SH-SY5Y (cell line): ENCODE measurements at regions not wholly inside any gene's neighbourhood (a gene's known extent, or its start where the extent isn't known, plus 50 kb on each side); places are given as distances from the start of the nearest gene placed in this dataset.

ENCODE experiments used
- GATA2 ChIP-seq: IDR thresholded peaks from 2 replicates; pipeline ENCODE4 v1.6.1; 2011; ENCODE audit warnings: mild to moderate bottlenecking, low read depth, low read length
- GATA3 ChIP-seq: IDR thresholded peaks from 2 replicates; pipeline ENCODE4 v1.6.1; 2011; ENCODE audit warnings: low read depth, mild to moderate bottlenecking, low read length, moderate library complexity

GRCh38 chr20:52806918-52807317, 165.2 kb upstream of the TSHZ2 start:
- TF ChIP-seq GATA2 (no peak), GATA3 (no peak)
